GM23338 (cell line): ENCODE measurements at regions not wholly inside any gene's neighbourhood (a gene's known extent, or its start where the extent isn't known, plus 50 kb on each side); places are given as distances from the start of the nearest gene placed in this dataset.

Experiments
- EZH2 ChIP-seq: fragments of 200-600 bp; sonication (generic); IDR thresholded peaks from one replicate; pipeline ENCODE4 v1.8.0; 2017; ENCODE audit warnings: antibody characterized with exemption, mild to moderate bottlenecking, low read depth; ENCODE audit not compliant: unreplicated experiment
- POLR2AphosphoS5 ChIP-seq: IDR thresholded peaks from 2 replicates; pipeline ENCODE4 v1.6.1; 2016; ENCODE audit warnings: antibody characterized with exemption, low read depth
- TF ChIP-seq, protein P1 (sequence below), 2 experiments: fragments of 200-600 bp in 1 of 2; sonication (generic) in 1 of 2; conservative IDR thresholded peaks; 2 replicates each; pipeline versions ENCODE4 v1.5.1 to v1.6.1; 2016 to 2017; ENCODE audit warnings: antibody characterized with exemption in 2 of 2, low read depth in 2 of 2, mild to moderate bottlenecking in 2 of 2, moderate library complexity in 1 of 2

- TF ChIP-seq, protein P1, sequence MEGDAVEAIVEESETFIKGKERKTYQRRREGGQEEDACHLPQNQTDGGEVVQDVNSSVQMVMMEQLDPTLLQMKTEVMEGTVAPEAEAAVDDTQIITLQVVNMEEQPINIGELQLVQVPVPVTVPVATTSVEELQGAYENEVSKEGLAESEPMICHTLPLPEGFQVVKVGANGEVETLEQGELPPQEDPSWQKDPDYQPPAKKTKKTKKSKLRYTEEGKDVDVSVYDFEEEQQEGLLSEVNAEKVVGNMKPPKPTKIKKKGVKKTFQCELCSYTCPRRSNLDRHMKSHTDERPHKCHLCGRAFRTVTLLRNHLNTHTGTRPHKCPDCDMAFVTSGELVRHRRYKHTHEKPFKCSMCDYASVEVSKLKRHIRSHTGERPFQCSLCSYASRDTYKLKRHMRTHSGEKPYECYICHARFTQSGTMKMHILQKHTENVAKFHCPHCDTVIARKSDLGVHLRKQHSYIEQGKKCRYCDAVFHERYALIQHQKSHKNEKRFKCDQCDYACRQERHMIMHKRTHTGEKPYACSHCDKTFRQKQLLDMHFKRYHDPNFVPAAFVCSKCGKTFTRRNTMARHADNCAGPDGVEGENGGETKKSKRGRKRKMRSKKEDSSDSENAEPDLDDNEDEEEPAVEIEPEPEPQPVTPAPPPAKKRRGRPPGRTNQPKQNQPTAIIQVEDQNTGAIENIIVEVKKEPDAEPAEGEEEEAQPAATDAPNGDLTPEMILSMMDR (conservative IDR thresholded peaks at IDR 0.05; ENCODE audit: low read depth in 2 of 2): no peak
- TF ChIP-seq EZH2 (no peak), POLR2AphosphoS5 (no peak)
These were observed 208.9 kb upstream of the DCBLD2 start for GRCh38 chr3:99110401-99110800.
